ENCODE measurements at regions not wholly inside any gene's neighbourhood (a gene's known extent, or its start where the extent isn't known, plus 50 kb on each side); places are given as distances from the start of the nearest gene placed in this dataset.

GRCh38 chr2:18106841-18107240, 228.4 kb downstream of the KCNS3 start:
- ChIA-PET CTCF (interaction anchor here (0.7 to 1.2 kb wide), 3 partner anchors 11 to 43 kb away, joined by 3 to 6 read pairs (median 4); no protein-coding TSS in a partner anchor), POLR2A (no interaction called here)
- H3K9me3 ChIP-seq (ENCODE audit: control insufficient read depth, insufficient read depth, low read depth, low read length): no peaks in the 10 kb centered on the region
- no peak for TF ChIP-seq ZNF133 (tag by site-specific recombination; IDR thresholded peaks at IDR 0.05)
- no peaks in the 10 kb centered on the region for H3K4me1 ChIP-seq (ENCODE audit: control insufficient read depth, insufficient read depth, low read length)
- H3K36me3 ChIP-seq (ENCODE audit: control insufficient read depth in 2 of 2, insufficient read depth in 1 of 2, low read length in 2 of 2): no peaks in the 10 kb centered on the region
- no peak overlapping the region for H3K27ac ChIP-seq (ENCODE audit: extremely low read depth, low read depth, low read length)
- no peak overlapping the region for H3K4me3 ChIP-seq (ENCODE audit: low read depth, low read length)

GRCh38 chr2:18105929-18106328, 227.5 kb downstream of the KCNS3 start:
- no peak overlapping the region for H3K27ac ChIP-seq (ENCODE audit: extremely low read depth, low read depth, low read length)
- TF ChIP-seq INSM2 (tag by site-specific recombination; IDR thresholded peaks at IDR 0.05) (no peak), ZNF26 (tag by site-specific recombination; IDR thresholded peaks at IDR 0.05) (no peak), ELK4 (IDR thresholded peaks at IDR 0.05; ENCODE audit: borderline replicate concordance, low read depth, low read length) (no peak), ZNF248 (tag by site-specific recombination; IDR thresholded peaks at IDR 0.05) (no peak), ZNF221 (tag by site-specific recombination; IDR thresholded peaks at IDR 0.05; ENCODE audit: borderline replicate concordance) (no peak), PBX3 (CRISPR knock-in tag; IDR thresholded peaks at IDR 0.05) (no peak)
- ChIA-PET CTCF (interaction anchor here (1.2 kb wide), 1 partner anchor 12 kb away, joined by 4 read pairs; no protein-coding TSS in a partner anchor), POLR2A (no interaction called here)
- H3K4me1 ChIP-seq (ENCODE audit: control insufficient read depth, insufficient read depth, low read length): no peaks in the 10 kb centered on the region
- no peak overlapping the region for H3K4me3 ChIP-seq (ENCODE audit: low read depth, low read length)
- H3K36me3 ChIP-seq (ENCODE audit: control insufficient read depth in 2 of 2, insufficient read depth in 1 of 2, low read length in 2 of 2): no peaks in the 10 kb centered on the region
- H3K9me3 ChIP-seq (ENCODE audit: control insufficient read depth, insufficient read depth, low read depth, low read length): no peaks in the 10 kb centered on the region

- no peak overlapping the region for H3K4me3 ChIP-seq (ENCODE audit: low read depth, low read length)
- H3K27ac ChIP-seq (ENCODE audit: extremely low read depth, low read depth, low read length): no peak overlapping the region
- no peaks in the 10 kb centered on the region for H3K9me3 ChIP-seq (ENCODE audit: control insufficient read depth, insufficient read depth, low read depth, low read length)
- ChIA-PET POLR2A (no interaction called here), CTCF (interaction anchor here (0.7 kb wide), 1 partner anchor 29 kb away, joined by 5 read pairs; no protein-coding TSS in a partner anchor)
- no peaks in the 10 kb centered on the region for H3K36me3 ChIP-seq (ENCODE audit: control insufficient read depth in 2 of 2, insufficient read depth in 1 of 2, low read length in 2 of 2)
- TF ChIP-seq ZNF112 (tag by site-specific recombination; IDR thresholded peaks at IDR 0.05) (no peak), ZNF169 (tag by site-specific recombination; IDR thresholded peaks at IDR 0.05) (no peak), ZNF521 (tag by site-specific recombination; IDR thresholded peaks at IDR 0.05) (no peak), ZNF404 (tag by site-specific recombination; IDR thresholded peaks at IDR 0.05) (no peak)
- no peaks in the 10 kb centered on the region for H3K4me1 ChIP-seq (ENCODE audit: control insufficient read depth, insufficient read depth, low read length)
Observed at GRCh38 chr2:18104595-18105224, 226.2 kb downstream of the KCNS3 start.

- no peak for TF ChIP-seq ZNF639 (tag by site-specific recombination; IDR thresholded peaks at IDR 0.05)
- TF ChIP-seq MEIS1 (CRISPR knock-in tag; IDR thresholded peaks at IDR 0.05; ENCODE audit: borderline replicate concordance): no peak
- ChIA-PET CTCF (no interaction called here), POLR2A (no interaction called here)
- Histone ChIP-seq H3K4me3 (ENCODE audit: low read depth, low read length) (no peak overlapping the region), H3K9me3 (ENCODE audit: control insufficient read depth, insufficient read depth, low read depth, low read length) (no peaks in the 10 kb centered on the region), H3K36me3 (ENCODE audit: control insufficient read depth in 2 of 2, insufficient read depth in 1 of 2, low read length in 2 of 2) (no peaks in the 10 kb centered on the region), H3K4me1 (ENCODE audit: control insufficient read depth, insufficient read depth, low read length) (no peaks in the 10 kb centered on the region), H3K27ac (ENCODE audit: extremely low read depth, low read depth, low read length) (no peak overlapping the region)
Observed at GRCh38 chr2:18096836-18097405, 218.5 kb downstream of the KCNS3 start.

All from HEK293 (cell line).